H1 (cell line): ENCODE measurements at regions not wholly inside any gene's neighbourhood (a gene's known extent, or its start where the extent isn't known, plus 50 kb on each side); places are given as distances from the start of the nearest gene placed in this dataset.
A peak's percentile ranks its signal among the peaks of the same experiment; 100 is the strongest.

ENCODE experiments used
- CTCF ChIA-PET: fragments of 300-600 bp; sonication (Branson Sonifier 250); formaldehyde crosslinking; loops from one replicate; lab custom pipeline; 2021; ENCODE audit not compliant: partially characterized antibody; lab: Charles Lee
- POLR2A ChIA-PET: fragments of 300-600 bp; sonication (Branson Sonifier 250); formaldehyde crosslinking; loops from one replicate; lab custom pipeline; 2021; ENCODE audit warnings: inconsistent platforms; ENCODE audit not compliant: partially characterized antibody; lab: Charles Lee
- DNase-seq, 2 experiments: peaks; one replicate each; pipeline versions ENCODE4 v3.0.0 to v3.0.0-alpha.2; 2010 to 2022; ENCODE audit warnings: low spot score in 2 of 2, low read depth in 1 of 2, mixed read lengths in 1 of 2
- FAIRE-seq: peaks from 2 replicates; lab custom pipeline; 2011; peaks lifted over from hg19 to GRCh38; lab: Jason Lieb, UNC
- H2AFZ ChIP-seq: 2 replicates; pipeline ENCODE4 v1.8.1; 2012; ENCODE audit warnings: low read length, inconsistent platforms
- H2AK5ac ChIP-seq: 2 replicates; pipeline ENCODE4 v1.6.1; 2013; ENCODE audit warnings: low read depth, low read length
- H2BK120ac ChIP-seq: replicated peaks from 2 replicates; pipeline ENCODE3; 2013; ENCODE audit warnings: low read depth, low read length, inconsistent platforms
- H2BK12ac ChIP-seq: 2 replicates; pipeline ENCODE4 v1.6.1; 2013; ENCODE audit warnings: low read depth, low read length
- H2BK15ac ChIP-seq: 2 replicates; pipeline ENCODE4 v1.6.1; 2013; ENCODE audit warnings: low read length
- H2BK20ac ChIP-seq: 2 replicates; pipeline ENCODE4 v1.6.1; 2013; ENCODE audit warnings: low read length
- H2BK5ac ChIP-seq: 2 replicates; pipeline ENCODE4 v1.6.1; 2013; ENCODE audit warnings: low read depth, low read length
- H3K14ac ChIP-seq: 2 replicates; pipeline ENCODE4 v1.6.1; 2013; ENCODE audit warnings: inconsistent platforms; ENCODE audit not compliant: insufficient read length
- H3K18ac ChIP-seq: 2 replicates; pipeline ENCODE4 v1.6.1; 2013; ENCODE audit warnings: low read length; ENCODE audit errors: extremely low read depth
- H3K23ac ChIP-seq: 2 replicates; pipeline ENCODE4 v1.6.1; 2013; ENCODE audit warnings: inconsistent platforms; ENCODE audit not compliant: insufficient read length
- H3K23me2 ChIP-seq: 2 replicates; pipeline ENCODE4 v1.6.1; 2013; ENCODE audit warnings: low read depth, low read length
- H3K27ac ChIP-seq: 2 replicates; pipeline ENCODE4 v1.6.1; 2011; ENCODE audit warnings: low read depth, low read length, inconsistent platforms
- H3K27me3 ChIP-seq, 4 experiments: replicated peaks in 1 of 4; 1 replicate in 1 of 4; 2 replicates in 3 of 4; pipeline versions ENCODE4 v1.6.1 to v1.8.1; 2011 to 2013; ENCODE audit warnings: low read length in 3 of 4, mild to moderate bottlenecking in 3 of 4, inconsistent platforms in 2 of 4, mixed read lengths in 2 of 4, moderate library complexity in 1 of 4; ENCODE audit not compliant: control insufficient read depth in 3 of 4, insufficient read depth in 3 of 4; ENCODE audit errors: extremely low read depth in 1 of 4
- H3K36me3 ChIP-seq, 4 experiments: 2 replicates each; pipeline versions ENCODE4 v1.6.1 to v1.8.1; 2011 to 2013; ENCODE audit warnings: mild to moderate bottlenecking in 4 of 4, low read length in 3 of 4, moderate library complexity in 2 of 4, control low read depth in 1 of 4, inconsistent platforms in 1 of 4; ENCODE audit not compliant: insufficient read depth in 4 of 4, control insufficient read depth in 2 of 4
- H3K4ac ChIP-seq: replicated peaks from 2 replicates; pipeline ENCODE3; 2013; ENCODE audit warnings: low read length, low read depth, mixed read lengths, inconsistent platforms; ENCODE audit not compliant: insufficient read length
- H3K4me1 ChIP-seq, 4 experiments: replicated peaks in 1 of 4; 1 replicate in 1 of 4; 2 replicates in 3 of 4; pipeline versions ENCODE4 v1.6.1 to v1.8.1; 2011 to 2013; ENCODE audit warnings: low read length in 3 of 4, inconsistent platforms in 2 of 4, mixed read lengths in 1 of 4; ENCODE audit not compliant: insufficient read depth in 4 of 4, control insufficient read depth in 3 of 4
- H3K4me2 ChIP-seq, 2 experiments: 2 replicates each; pipeline versions ENCODE4 v1.6.1 to v1.8.1; 2011 to 2013; ENCODE audit warnings: low read depth in 2 of 2, low read length in 2 of 2, control low read depth in 1 of 2, inconsistent platforms in 1 of 2, mild to moderate bottlenecking in 1 of 2; ENCODE audit not compliant: insufficient read depth in 1 of 2
- H3K4me3 ChIP-seq, 4 experiments: fragments of 200-600, 300-600 bp in 1 of 4; sonication (generic), shearing (Covaris generic), sonication (Bioruptor Twin) in 1 of 4; 2 replicates each; pipeline versions ENCODE4 v1.5.1 to v1.8.1; 2011 to 2016; ENCODE audit warnings: low read length in 4 of 4, low read depth in 3 of 4, control low read depth in 2 of 4, inconsistent platforms in 2 of 4, mild to moderate bottlenecking in 2 of 4, mixed read lengths in 1 of 4, moderate library complexity in 1 of 4; ENCODE audit not compliant: insufficient read depth in 2 of 4; ENCODE audit errors: extremely low read depth in 1 of 4
- H3K56ac ChIP-seq: replicated peaks from 2 replicates; pipeline ENCODE3; 2013; ENCODE audit warnings: low read depth, mild to moderate bottlenecking, mixed read lengths, low read length, inconsistent platforms; ENCODE audit not compliant: insufficient read length
- H3K79me1 ChIP-seq: 2 replicates; pipeline ENCODE4 v1.6.1; 2013; ENCODE audit warnings: low read depth, low read length, control low read depth
- H3K79me2 ChIP-seq, 2 experiments: 2 replicates each; pipeline versions ENCODE4 v1.6.1 to v1.8.1; 2012 to 2013; ENCODE audit warnings: low read length in 2 of 2, mild to moderate bottlenecking in 2 of 2, inconsistent platforms in 1 of 2; ENCODE audit not compliant: insufficient read depth in 2 of 2, control insufficient read depth in 1 of 2
- H3K9ac ChIP-seq, 4 experiments: replicated peaks in 1 of 4; 1 replicate in 1 of 4; 2 replicates in 3 of 4; pipeline versions ENCODE4 v1.6.1 to v1.8.1; 2011 to 2013; ENCODE audit warnings: low read depth in 3 of 4, low read length in 3 of 4, control low read depth in 2 of 4, mild to moderate bottlenecking in 2 of 4, moderate library complexity in 2 of 4, inconsistent platforms in 1 of 4; ENCODE audit errors: extremely low read depth in 1 of 4
- H3K9me3 ChIP-seq, 2 experiments: 2 replicates each; pipeline versions ENCODE4 v1.6.1 to v1.8.1; 2012 to 2013; ENCODE audit warnings: mild to moderate bottlenecking in 2 of 2, moderate library complexity in 2 of 2, control low read depth in 1 of 2, inconsistent platforms in 1 of 2, low read depth in 1 of 2, low read length in 1 of 2, mixed read lengths in 1 of 2; ENCODE audit not compliant: insufficient read depth in 2 of 2
- H4K20me1 ChIP-seq, 2 experiments: replicated peaks in 1 of 2; 2 replicates each; pipeline versions ENCODE3 to v1.8.1; 2011 to 2013; ENCODE audit warnings: inconsistent platforms in 2 of 2, low read length in 2 of 2, mild to moderate bottlenecking in 1 of 2; ENCODE audit not compliant: insufficient read depth in 2 of 2, control insufficient read depth in 1 of 2
- H4K5ac ChIP-seq: 2 replicates; pipeline ENCODE4 v1.6.1; 2013; ENCODE audit warnings: low read length, low read depth, mixed read lengths, inconsistent platforms; ENCODE audit not compliant: insufficient read length
- H4K8ac ChIP-seq: 2 replicates; pipeline ENCODE4 v1.8.0; 2013; ENCODE audit warnings: mild to moderate bottlenecking, moderate library complexity, low read length, inconsistent platforms; ENCODE audit not compliant: insufficient read depth; ENCODE audit errors: extremely low read depth
- H4K91ac ChIP-seq: replicated peaks from 2 replicates; pipeline ENCODE3; 2013; ENCODE audit warnings: low read length, mixed read lengths, inconsistent platforms; ENCODE audit not compliant: insufficient read length
- POLR2A ChIP-seq, 2 experiments: IDR thresholded peaks; 1 replicate in 1 of 2; 2 replicates in 1 of 2; pipeline ENCODE4 v1.6.1; 2011; ENCODE audit warnings: low read depth in 2 of 2, low read length in 2 of 2, mild to moderate bottlenecking in 2 of 2; ENCODE audit errors: control extremely low read depth in 1 of 2
- RAD21 ChIP-seq, 2 experiments: IDR thresholded peaks in 1 of 2; conservative IDR thresholded peaks in 1 of 2; 2 replicates each; pipeline ENCODE4 v1.6.1; 2011; ENCODE audit warnings: low read depth in 2 of 2, low read length in 2 of 2, improper control_type of control experiment in 1 of 2, inconsistent platforms in 1 of 2, mild to moderate bottlenecking in 1 of 2, moderate library complexity in 1 of 2
- RBBP5 ChIP-seq: IDR thresholded peaks from 2 replicates; pipeline ENCODE4 v1.7.1; 2012; ENCODE audit warnings: low read depth, mild to moderate bottlenecking, inconsistent platforms, low read length, moderate library complexity, borderline replicate concordance
- SIN3A ChIP-seq, 2 experiments: IDR thresholded peaks in 1 of 2; conservative IDR thresholded peaks in 1 of 2; 2 replicates each; pipeline ENCODE4 v1.6.1; 2011 to 2012; ENCODE audit warnings: low read length in 2 of 2, improper control_type of control experiment in 1 of 2, low read depth in 1 of 2, mild to moderate bottlenecking in 1 of 2
- SUZ12 ChIP-seq: fragments of 200-600 bp; sonication (generic); IDR thresholded peaks from 2 replicates; pipeline ENCODE4 v1.6.1; 2012; ENCODE audit warnings: mild to moderate bottlenecking, inconsistent platforms, low read length, moderate library complexity, mixed read lengths
- WGBS, 2 experiments: shearing (Covaris generic) in 1 of 2; methylation state at CpG; one replicate each; pipeline versions ENCODE4 v1.1.6 to v1.1.7; 2013 to 2015; ENCODE audit warnings: low lambda C conversion rate in 2 of 2, mixed read lengths in 2 of 2, inconsistent platforms in 1 of 2, low coverage in 1 of 2, missing lambda C conversion rate in 1 of 2; ENCODE audit not compliant: insufficient replicate concordance in 2 of 2, insufficient coverage in 1 of 2, insufficient read length in 1 of 2; ENCODE audit errors: extremely low coverage in 1 of 2, missing lambda C conversion rate in 1 of 2; 5-methylcytosine and 5-hydroxymethylcytosine counted together
- TF ChIP-seq, protein P1 (sequence below), 3 experiments: IDR thresholded peaks; 1 replicate in 2 of 3; 2 replicates in 1 of 3; pipeline versions ENCODE4 v1.5.1 to v1.6.1; 2011; ENCODE audit warnings: low read length in 3 of 3, mild to moderate bottlenecking in 3 of 3, inconsistent platforms in 2 of 3, low read depth in 1 of 3, moderate library complexity in 1 of 3; ENCODE audit not compliant: insufficient read depth in 1 of 3; ENCODE audit errors: control extremely low read depth in 1 of 3

DNA sequence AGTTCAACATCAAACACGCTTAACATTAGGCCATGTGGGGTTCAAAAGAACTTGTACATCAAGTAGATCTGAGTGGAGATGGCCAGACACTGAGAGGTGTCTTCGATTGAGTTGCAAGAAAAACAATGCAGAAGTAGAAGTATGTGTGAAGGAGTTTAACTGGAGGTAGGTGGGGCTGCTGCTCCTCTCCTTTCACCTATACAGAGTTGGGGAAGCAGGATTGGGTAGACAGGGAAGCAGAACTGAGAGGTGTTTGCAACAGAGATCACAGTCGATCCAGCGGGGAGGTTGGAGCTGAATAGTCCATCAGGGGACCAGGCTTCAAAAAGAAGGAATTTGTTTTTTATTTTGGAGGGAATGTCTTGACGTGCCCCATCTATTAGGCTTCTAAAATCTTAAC lies 61.7 kb upstream of the SLC27A6 start:
- no peaks in the 10 kb centered on the region for H4K20me1 ChIP-seq
- no peak overlapping the region for H4K5ac ChIP-seq
- H3K9ac ChIP-seq = no peak overlapping the region
- no peaks in the 10 kb centered on the region for H3K36me3 ChIP-seq
- CTCF ChIA-PET = interaction anchor here (1.0 to 5.1 kb wide), 6 partner anchors 9 to 232 kb away, joined by 3 to 43 read pairs (median 4); partner anchors contain the start of gene ISOC1
- no peaks in the 10 kb centered on the region for H3K23me2 ChIP-seq
- no peak overlapping the region for H2BK20ac ChIP-seq
- no peak overlapping the region for H2AK5ac ChIP-seq
- FAIRE-seq (no peak), DNase-seq (no peak)
- no peak overlapping the region for H3K23ac ChIP-seq
- no peak overlapping the region for H3K56ac ChIP-seq
- no peaks in the 10 kb centered on the region for H3K4me1 ChIP-seq
- no peaks in the 10 kb centered on the region for H3K79me2 ChIP-seq
- no peak overlapping the region for H3K14ac ChIP-seq
- TF ChIP-seq RBBP5 (no peak), POLR2A (IDR thresholded peaks at IDR 0.05; ENCODE audit: control extremely low read depth in 1 of 2, low read depth in 2 of 2, low read length in 2 of 2) (no peak), RAD21 (IDR thresholded peaks at IDR 0.05 in 1 of 2, conservative IDR thresholded peaks at IDR 0.05 in 1 of 2; ENCODE audit: low read depth in 2 of 2, low read length in 2 of 2) (peak; percentile 22 to 44; a peak in 3 of 4 replicates), SUZ12 (no peak), SIN3A (conservative IDR thresholded peaks at IDR 0.05 in 1 of 2, IDR thresholded peaks at IDR 0.05 in 1 of 2; ENCODE audit: low read depth in 1 of 2, low read length in 2 of 2) (no peak)
- TF ChIP-seq, protein P1, sequence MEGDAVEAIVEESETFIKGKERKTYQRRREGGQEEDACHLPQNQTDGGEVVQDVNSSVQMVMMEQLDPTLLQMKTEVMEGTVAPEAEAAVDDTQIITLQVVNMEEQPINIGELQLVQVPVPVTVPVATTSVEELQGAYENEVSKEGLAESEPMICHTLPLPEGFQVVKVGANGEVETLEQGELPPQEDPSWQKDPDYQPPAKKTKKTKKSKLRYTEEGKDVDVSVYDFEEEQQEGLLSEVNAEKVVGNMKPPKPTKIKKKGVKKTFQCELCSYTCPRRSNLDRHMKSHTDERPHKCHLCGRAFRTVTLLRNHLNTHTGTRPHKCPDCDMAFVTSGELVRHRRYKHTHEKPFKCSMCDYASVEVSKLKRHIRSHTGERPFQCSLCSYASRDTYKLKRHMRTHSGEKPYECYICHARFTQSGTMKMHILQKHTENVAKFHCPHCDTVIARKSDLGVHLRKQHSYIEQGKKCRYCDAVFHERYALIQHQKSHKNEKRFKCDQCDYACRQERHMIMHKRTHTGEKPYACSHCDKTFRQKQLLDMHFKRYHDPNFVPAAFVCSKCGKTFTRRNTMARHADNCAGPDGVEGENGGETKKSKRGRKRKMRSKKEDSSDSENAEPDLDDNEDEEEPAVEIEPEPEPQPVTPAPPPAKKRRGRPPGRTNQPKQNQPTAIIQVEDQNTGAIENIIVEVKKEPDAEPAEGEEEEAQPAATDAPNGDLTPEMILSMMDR (IDR thresholded peaks at IDR 0.05; ENCODE audit: control extremely low read depth in 1 of 3, insufficient read depth in 1 of 3, low read depth in 1 of 3, low read length in 3 of 3) = peak in 1 of 3 experiments; percentile 15; a peak in 1 of 4 replicates
- H3K4ac ChIP-seq = no peak overlapping the region
- H2BK120ac ChIP-seq = no peak overlapping the region
- H2AFZ ChIP-seq = no peak overlapping the region
- no peak overlapping the region for H3K4me3 ChIP-seq
- no peaks in the 10 kb centered on the region for H3K79me1 ChIP-seq
- H3K18ac ChIP-seq = no peak overlapping the region
- H2BK12ac ChIP-seq = no peak overlapping the region
- H4K91ac ChIP-seq = no peak overlapping the region
- WGBS, 2 experiments = 94% methylated on average over 5 of the region's 5 CpGs; no CpG with 5 or more reads in 1 of the 2 experiments
- no peak overlapping the region for H3K27ac ChIP-seq
- H3K9me3 ChIP-seq = no peaks in the 10 kb centered on the region
- H2BK5ac ChIP-seq = no peak overlapping the region
- no peak overlapping the region for H3K4me2 ChIP-seq
- POLR2A ChIA-PET = no interaction called here
- H4K8ac ChIP-seq = no peak overlapping the region
- no peaks in the 10 kb centered on the region for H3K27me3 ChIP-seq
- H2BK15ac ChIP-seq = no peak overlapping the region
